HG02970 (cell line): ENCODE measurements at regions not wholly inside any gene's neighbourhood (a gene's known extent, or its start where the extent isn't known, plus 50 kb on each side); places are given as distances from the start of the nearest gene placed in this dataset.
"Not testable (repeated sequence)": the region's sequence is repeated elsewhere in the genome, so short reads cannot be mapped to it uniquely, and the experiment has no call there.

Experiments
- ATAC-seq: cut with Tn5 transposase; IDR thresholded peaks from one replicate; pipeline ENCODE4 v1.9.1; 2021; ENCODE audit warnings: mild to moderate bottlenecking, moderate library complexity, moderate number of reproducible peaks; ENCODE audit not compliant: unreplicated experiment, low FRiP score

- ATAC-seq, result no peak
Measured at GRCh38 chr5:125059255-125060002, 313.0 kb upstream of the ZNF608 start.

GRCh38 chr5:125061726-125062125 is 315.3 kb upstream of the ZNF608 start:
- no peak for ATAC-seq

DNA sequence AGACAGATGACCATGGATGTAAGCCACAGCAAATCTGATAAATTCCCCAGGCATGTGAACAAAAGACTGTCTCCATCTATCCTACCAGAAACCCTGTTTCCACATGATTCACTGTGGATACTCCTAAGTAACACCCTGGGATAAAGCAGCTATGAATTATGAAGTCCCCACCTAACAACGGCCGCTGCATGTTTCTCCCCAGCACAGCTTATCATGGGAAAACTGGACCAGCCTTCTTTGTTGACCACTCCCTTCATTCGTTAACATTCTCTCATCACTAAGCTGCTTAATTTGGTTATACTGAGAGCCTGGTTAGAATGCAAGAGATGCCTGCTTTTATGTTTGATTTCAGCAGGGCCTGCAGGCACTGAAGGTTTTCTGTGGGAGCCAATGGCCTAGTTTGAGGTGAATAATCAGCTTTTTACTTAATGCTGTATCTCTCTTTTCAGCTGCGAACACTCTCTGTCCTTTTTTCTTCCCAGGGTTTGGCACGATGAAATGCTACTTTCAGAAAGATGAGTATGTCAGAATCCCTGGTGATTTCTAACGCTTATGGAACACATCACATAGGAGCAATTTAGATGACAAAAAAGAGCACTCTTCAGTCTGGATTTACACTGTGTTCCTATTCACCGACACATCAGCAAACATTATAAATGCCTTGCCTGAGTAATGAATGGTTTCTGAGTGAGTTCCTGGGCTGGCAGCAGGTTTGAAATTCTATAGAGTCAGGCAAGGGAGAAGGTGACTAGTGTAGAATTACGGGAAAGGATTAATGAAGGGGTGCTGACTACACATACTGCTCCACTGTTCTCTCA is 318.4 kb upstream of the ZNF608 start:
- ATAC-seq, result no peak

- ATAC-seq, result no peak
Measured at GRCh38 chr5:125065741-125066140, 319.3 kb upstream of the ZNF608 start.

DNA sequence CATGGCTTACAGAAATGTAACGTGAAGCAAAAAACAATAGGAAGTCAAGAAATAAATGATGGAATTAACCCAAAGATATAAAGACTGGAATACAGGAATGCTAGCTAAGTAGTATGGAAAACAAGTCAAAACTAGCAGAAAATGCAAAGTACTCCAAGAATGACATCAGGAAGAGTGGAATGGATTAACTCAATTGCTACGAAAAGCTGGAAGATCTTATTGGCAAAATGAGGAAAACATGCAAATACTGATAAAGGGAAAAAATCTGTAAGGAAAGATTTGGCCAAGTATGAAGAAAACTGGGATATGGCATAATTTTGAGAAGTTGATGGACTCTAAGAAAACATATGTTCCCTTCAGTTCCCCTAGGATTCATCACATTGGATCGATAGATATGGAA is 324.5 kb upstream of the ZNF608 start:
- ATAC-seq, result no peak

GRCh38 chr5:125073090-125073489 is 326.7 kb upstream of the ZNF608 start:
- ATAC-seq, result no peak

- no peak for ATAC-seq
Measured at GRCh38 chr5:125075567-125075966, 329.1 kb upstream of the ZNF608 start.

DNA sequence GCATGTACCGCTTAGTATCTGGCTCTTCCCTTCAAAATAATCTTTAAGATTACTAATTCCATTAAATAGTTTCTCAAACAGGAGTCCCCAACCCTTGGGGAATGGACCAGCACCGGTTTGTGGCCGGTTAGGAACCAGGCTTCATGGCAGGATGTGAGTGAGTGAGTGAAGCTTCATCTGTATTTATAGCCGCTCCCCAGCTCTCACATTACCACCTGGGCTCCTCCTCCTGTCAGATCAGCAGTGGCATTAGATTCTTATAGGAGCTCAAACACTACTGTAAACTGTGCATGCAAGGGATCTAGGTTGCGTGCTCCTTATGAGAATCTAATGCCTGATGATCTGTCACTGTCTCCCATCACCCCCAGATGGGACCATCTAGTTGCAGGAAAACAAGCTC is 332.6 kb upstream of the ZNF608 start:
- ATAC-seq, result not testable (repeated sequence)

- no peak for ATAC-seq
Measured at GRCh38 chr5:125081101-125081500, 334.7 kb upstream of the ZNF608 start.

DNA sequence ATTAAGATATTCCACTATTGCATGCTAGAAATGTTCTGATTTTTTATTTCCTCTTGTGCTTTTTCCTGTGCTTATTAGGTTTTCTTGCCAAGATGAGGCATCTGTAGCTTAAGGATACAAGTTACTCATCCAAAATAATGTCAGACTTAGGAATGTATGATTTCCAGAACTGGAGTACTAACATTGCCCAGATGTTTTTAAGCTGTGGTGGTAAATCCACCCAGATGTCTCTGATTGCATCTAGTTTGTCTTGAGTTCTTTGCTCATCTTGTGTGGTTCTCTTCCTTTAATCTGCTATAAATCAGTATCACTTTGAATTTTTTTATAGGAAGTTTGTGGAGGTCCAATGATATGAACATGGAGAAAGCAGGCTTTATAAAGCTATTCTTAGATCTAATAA is 337.5 kb upstream of the ZNF608 start:
- no peak for ATAC-seq

DNA sequence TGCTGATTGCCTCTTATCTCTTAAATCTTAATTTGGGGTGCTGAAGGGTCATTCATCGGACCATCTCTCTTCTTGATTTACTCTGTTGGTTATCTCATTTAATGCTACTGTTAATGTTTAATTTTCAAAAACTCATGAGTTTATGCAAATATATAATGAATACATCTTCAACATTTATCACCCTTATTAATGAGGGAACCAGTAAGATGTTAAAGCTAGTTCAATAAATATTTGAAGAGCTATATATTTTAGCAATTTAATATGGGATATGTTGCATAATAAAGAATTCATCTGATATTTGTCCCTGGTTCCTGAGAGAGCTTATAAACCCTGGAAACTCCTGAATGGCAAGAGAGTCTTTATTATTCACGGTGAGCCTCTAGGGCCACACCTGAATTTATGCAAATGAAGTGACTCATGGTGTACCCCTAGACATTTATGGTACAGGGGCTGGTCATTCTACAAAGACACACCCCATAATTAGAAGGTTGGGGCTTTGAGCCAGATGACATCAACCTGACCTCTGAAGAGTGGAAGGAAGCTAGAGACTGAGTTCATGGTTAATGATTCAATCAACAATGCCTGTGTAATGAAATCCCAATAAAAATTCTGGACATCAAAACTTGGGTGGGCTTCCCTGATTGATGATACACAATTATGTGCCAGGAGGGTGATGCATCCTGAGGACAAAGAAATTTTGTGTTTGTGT is 339.5 kb upstream of the ZNF608 start:
- ATAC-seq, result no peak

- no peak for ATAC-seq
Measured at GRCh38 chr5:125088522-125089105, 342.2 kb upstream of the ZNF608 start.

- not testable (repeated sequence) for ATAC-seq
Measured at GRCh38 chr5:125092138-125092537, 345.7 kb upstream of the ZNF608 start.

DNA sequence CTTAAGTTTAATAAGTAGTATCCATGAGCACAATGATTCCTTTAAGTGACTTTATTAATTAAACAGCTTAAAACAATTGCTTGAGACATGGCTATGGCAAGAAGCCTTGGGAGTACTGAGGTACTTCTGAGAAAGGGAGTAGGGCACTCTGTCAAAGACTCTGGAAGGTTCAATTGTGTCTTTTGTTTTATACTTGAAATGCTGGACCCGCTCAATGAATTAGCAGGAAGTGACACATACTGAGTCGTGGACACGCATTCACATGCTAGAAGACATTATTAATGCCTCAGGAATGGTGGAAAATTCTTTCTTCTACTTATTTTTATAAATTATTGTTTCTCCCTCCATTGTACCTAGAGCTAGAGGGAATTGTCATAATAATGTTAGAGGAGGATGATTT is 347.3 kb upstream of the ZNF608 start:
- no peak for ATAC-seq

- no peak for ATAC-seq
Measured at GRCh38 chr5:125100342-125100741, 353.9 kb upstream of the ZNF608 start.

- no peak for ATAC-seq
Measured at GRCh38 chr5:125100951-125101350, 354.5 kb upstream of the ZNF608 start.

- ATAC-seq, result no peak
Measured at GRCh38 chr5:125103459-125103858, 357.0 kb upstream of the ZNF608 start.

- ATAC-seq, result no peak
Measured at GRCh38 chr5:125106271-125106670, 359.8 kb upstream of the ZNF608 start.

DNA sequence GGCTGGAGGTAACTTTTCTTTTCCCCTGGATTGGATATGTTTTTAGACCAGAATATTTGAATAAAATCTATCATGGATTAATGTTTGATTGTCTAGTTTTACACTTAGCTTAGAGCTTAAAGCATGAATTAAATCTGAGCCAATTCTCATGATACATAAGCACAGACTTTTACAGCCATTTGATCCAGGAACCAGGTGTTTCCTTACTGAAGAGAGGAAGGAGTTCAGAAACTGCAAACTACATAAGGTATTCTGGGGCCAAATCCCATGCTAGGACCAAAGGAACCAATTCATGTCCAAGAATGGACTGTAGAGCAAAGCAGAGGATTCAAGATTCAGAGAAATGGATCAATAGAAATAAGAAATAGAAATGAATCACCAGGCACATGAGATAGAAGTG is 360.4 kb upstream of the ZNF608 start:
- no peak for ATAC-seq

GRCh38 chr5:125109293-125109692 is 362.9 kb upstream of the ZNF608 start:
- ATAC-seq, result no peak

- ATAC-seq, result no peak
Measured at GRCh38 chr5:125109816-125110215, 363.4 kb upstream of the ZNF608 start.
